AG09309 (cell line): ENCODE measurements at regions not wholly inside any gene's neighbourhood (a gene's known extent, or its start where the extent isn't known, plus 50 kb on each side); places are given as distances from the start of the nearest gene placed in this dataset.

ENCODE experiments used
- DNase-seq: peaks from one replicate; pipeline ENCODE4 v3.0.0-alpha.2; 2010; ENCODE audit warnings: low read depth
- H3K4me3 ChIP-seq: 2 replicates; pipeline ENCODE4 v1.5.1; 2011; ENCODE audit warnings: mild to moderate bottlenecking, low read depth, low read length, moderate library complexity; ENCODE audit not compliant: control insufficient read depth
- CTCF ChIP-seq: IDR thresholded peaks from 2 replicates; pipeline ENCODE4 v1.5.1; 2011; ENCODE audit warnings: mild to moderate bottlenecking, low read depth, low read length, inconsistent platforms; ENCODE audit not compliant: insufficient read depth, control insufficient read depth; ENCODE audit errors: missing control alignments

- H3K4me3 ChIP-seq = no peak overlapping the region
- no peak for DNase-seq
- no peak for TF ChIP-seq CTCF
These were observed 254.3 kb downstream of the SOX11 start for GRCh38 chr2:5946225-5947115.

GRCh38 chr2:5950736-5951135 is 258.6 kb downstream of the SOX11 start:
- TF ChIP-seq CTCF = no peak

GRCh38 chr2:5951471-5951870 is 259.3 kb downstream of the SOX11 start:
- no peak for DNase-seq

More at GRCh38 chr2:5950736-5951135, 258.6 kb downstream of the SOX11 start:
- no peak for DNase-seq
- no peak overlapping the region for H3K4me3 ChIP-seq

GRCh38 chr2:5953525-5953924 is 261.3 kb downstream of the SOX11 start:
- H3K4me3 ChIP-seq = no peak overlapping the region
- no peak for TF ChIP-seq CTCF
- DNase-seq = no peak

More at GRCh38 chr2:5951471-5951870, 259.3 kb downstream of the SOX11 start:
- H3K4me3 ChIP-seq = no peak overlapping the region
- no peak for TF ChIP-seq CTCF

GRCh38 chr2:5954509-5954908 is 262.3 kb downstream of the SOX11 start:
- H3K4me3 ChIP-seq = no peak overlapping the region
- TF ChIP-seq CTCF = no peak
- DNase-seq = no peak

- H3K4me3 ChIP-seq = no peak overlapping the region
- no peak for DNase-seq
- TF ChIP-seq CTCF = no peak
These were observed 263.7 kb downstream of the SOX11 start for GRCh38 chr2:5955921-5956320.
